ENCODE measurements at regions not wholly inside any gene's neighbourhood (a gene's known extent, or its start where the extent isn't known, plus 50 kb on each side); places are given as distances from the start of the nearest gene placed in this dataset.

DNA sequence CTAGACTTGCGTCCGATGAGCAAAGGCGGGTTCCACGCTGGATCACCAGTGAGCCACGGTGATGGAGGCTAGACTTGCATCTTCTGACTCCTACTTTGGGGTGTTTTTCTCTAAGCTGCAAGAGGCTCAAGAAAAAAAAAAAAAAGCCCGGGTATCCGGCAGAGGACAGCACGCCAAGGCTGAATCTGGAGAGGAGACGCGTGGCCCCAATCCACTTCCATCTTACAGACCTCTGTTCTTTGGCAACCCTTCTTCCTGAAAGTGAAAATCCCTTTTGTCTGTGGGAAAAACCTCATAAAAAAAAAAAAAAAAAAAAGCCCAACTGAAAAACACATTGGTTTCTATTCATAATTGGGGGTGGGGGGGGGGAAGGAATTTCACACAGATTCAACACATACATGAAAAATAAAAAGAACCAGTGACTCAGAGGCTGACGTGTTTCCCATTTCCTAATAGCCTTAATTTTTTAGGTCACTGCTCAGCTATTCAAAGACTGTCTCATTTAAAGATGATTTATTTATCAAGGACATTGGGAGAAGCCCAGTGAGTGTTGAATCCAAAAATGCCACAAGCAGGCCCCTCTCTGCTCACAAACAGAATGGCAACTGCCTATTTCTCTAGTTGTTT, 258.3 kb downstream of the FOXL1 start:
- TF ChIP-seq, protein P1, sequence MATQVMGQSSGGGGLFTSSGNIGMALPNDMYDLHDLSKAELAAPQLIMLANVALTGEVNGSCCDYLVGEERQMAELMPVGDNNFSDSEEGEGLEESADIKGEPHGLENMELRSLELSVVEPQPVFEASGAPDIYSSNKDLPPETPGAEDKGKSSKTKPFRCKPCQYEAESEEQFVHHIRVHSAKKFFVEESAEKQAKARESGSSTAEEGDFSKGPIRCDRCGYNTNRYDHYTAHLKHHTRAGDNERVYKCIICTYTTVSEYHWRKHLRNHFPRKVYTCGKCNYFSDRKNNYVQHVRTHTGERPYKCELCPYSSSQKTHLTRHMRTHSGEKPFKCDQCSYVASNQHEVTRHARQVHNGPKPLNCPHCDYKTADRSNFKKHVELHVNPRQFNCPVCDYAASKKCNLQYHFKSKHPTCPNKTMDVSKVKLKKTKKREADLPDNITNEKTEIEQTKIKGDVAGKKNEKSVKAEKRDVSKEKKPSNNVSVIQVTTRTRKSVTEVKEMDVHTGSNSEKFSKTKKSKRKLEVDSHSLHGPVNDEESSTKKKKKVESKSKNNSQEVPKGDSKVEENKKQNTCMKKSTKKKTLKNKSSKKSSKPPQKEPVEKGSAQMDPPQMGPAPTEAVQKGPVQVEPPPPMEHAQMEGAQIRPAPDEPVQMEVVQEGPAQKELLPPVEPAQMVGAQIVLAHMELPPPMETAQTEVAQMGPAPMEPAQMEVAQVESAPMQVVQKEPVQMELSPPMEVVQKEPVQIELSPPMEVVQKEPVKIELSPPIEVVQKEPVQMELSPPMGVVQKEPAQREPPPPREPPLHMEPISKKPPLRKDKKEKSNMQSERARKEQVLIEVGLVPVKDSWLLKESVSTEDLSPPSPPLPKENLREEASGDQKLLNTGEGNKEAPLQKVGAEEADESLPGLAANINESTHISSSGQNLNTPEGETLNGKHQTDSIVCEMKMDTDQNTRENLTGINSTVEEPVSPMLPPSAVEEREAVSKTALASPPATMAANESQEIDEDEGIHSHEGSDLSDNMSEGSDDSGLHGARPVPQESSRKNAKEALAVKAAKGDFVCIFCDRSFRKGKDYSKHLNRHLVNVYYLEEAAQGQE (IDR thresholded peaks at IDR 0.05; ENCODE audit: insufficient read depth in 1 of 2, low read depth in 2 of 2, low read length in 2 of 2): no peak
- TF ChIP-seq TAF1 (IDR thresholded peaks at IDR 0.05; ENCODE audit: borderline replicate concordance, insufficient read depth, low read length) (no peak), POLR2AphosphoS5 (IDR thresholded peaks at IDR 0.05; ENCODE audit: low read depth, low read length) (no peak), SIN3A (IDR thresholded peaks at IDR 0.05; ENCODE audit: borderline replicate concordance, insufficient read depth, low read length) (no peak)
